ENCODE measurements at regions not wholly inside any gene's neighbourhood (a gene's known extent, or its start where the extent isn't known, plus 50 kb on each side); places are given as distances from the start of the nearest gene placed in this dataset.
"Not testable (repeated sequence)": the region's sequence is repeated elsewhere in the genome, so short reads cannot be mapped to it uniquely, and the experiment has no call there.

- TF ChIP-seq CEBPB (IDR thresholded peaks at IDR 0.05; ENCODE audit: low read depth); TCF7L2 (IDR thresholded peaks at IDR 0.05; ENCODE audit: borderline replicate concordance, extremely low read depth, insufficient read depth, insufficient read length); EZH2 (IDR thresholded peaks at IDR 0.05): not testable (repeated sequence)
Observed at GRCh38 chr7:29751012-29751411, 55.3 kb upstream of the WIPF3 start.
